ENCODE measurements at regions not wholly inside any gene's neighbourhood (a gene's known extent, or its start where the extent isn't known, plus 50 kb on each side); places are given as distances from the start of the nearest gene placed in this dataset.

- TF ChIP-seq, protein P1, sequence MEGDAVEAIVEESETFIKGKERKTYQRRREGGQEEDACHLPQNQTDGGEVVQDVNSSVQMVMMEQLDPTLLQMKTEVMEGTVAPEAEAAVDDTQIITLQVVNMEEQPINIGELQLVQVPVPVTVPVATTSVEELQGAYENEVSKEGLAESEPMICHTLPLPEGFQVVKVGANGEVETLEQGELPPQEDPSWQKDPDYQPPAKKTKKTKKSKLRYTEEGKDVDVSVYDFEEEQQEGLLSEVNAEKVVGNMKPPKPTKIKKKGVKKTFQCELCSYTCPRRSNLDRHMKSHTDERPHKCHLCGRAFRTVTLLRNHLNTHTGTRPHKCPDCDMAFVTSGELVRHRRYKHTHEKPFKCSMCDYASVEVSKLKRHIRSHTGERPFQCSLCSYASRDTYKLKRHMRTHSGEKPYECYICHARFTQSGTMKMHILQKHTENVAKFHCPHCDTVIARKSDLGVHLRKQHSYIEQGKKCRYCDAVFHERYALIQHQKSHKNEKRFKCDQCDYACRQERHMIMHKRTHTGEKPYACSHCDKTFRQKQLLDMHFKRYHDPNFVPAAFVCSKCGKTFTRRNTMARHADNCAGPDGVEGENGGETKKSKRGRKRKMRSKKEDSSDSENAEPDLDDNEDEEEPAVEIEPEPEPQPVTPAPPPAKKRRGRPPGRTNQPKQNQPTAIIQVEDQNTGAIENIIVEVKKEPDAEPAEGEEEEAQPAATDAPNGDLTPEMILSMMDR (IDR thresholded peaks at IDR 0.05) = peak; percentile 63 to 81 (median 70)
- TF ChIP-seq POLR2A (IDR thresholded peaks at IDR 0.05) = no peak
These were observed 55.8 kb upstream of the CDCA7L start for GRCh38 chr7:22001345-22002004.
